OCI-LY7 (cell line): ENCODE measurements at regions not wholly inside any gene's neighbourhood (a gene's known extent, or its start where the extent isn't known, plus 50 kb on each side); places are given as distances from the start of the nearest gene placed in this dataset.

Experiments used
- BruUV-seq: library from RNA; stranded (reverse); fragments of 400-500 nt; replicated peaks from 2 replicates; lab custom pipeline; 2021; lab: Mats Ljungman, UMichigan
- CTCF ChIA-PET: fragments of 300-600 bp; sonication (Branson Sonifier 250); formaldehyde crosslinking; loops from one replicate; lab custom pipeline; 2022; ENCODE audit warnings: antibody characterized with exemption; ENCODE audit not compliant: unreplicated experiment; lab: Charles Lee
- POLR2A ChIA-PET: fragments of 300-600 bp; sonication (Branson Sonifier 250); formaldehyde crosslinking; loops from one replicate; lab custom pipeline; 2022; ENCODE audit warnings: antibody characterized with exemption; lab: Charles Lee
- DNase-seq: peaks from one replicate; pipeline ENCODE4 v3.0.0-alpha.2; 2015; ENCODE audit warnings: low spot score
- H2AFZ ChIP-seq: fragments of 200-600 bp; sonication (generic), shearing (Covaris generic); 2 replicates; pipeline ENCODE4 v1.6.1; 2014; ENCODE audit warnings: mild to moderate bottlenecking, antibody characterized with exemption, low read length, moderate library complexity
- H3K27ac ChIP-seq: fragments of 200-600 bp; sonication (generic); 2 replicates; pipeline ENCODE4 v1.5.1; 2014; ENCODE audit warnings: mixed run types, low read depth, mild to moderate bottlenecking, moderate library complexity, low read length, inconsistent platforms; ENCODE audit not compliant: poor library complexity, severe bottlenecking
- H3K36me3 ChIP-seq: fragments of 200-600 bp; sonication (generic); 2 replicates; pipeline ENCODE4 v1.6.1; 2014; ENCODE audit warnings: mild to moderate bottlenecking, antibody characterized with exemption, low read length, moderate library complexity, mixed read lengths; ENCODE audit not compliant: insufficient read depth
- H3K4me1 ChIP-seq: fragments of 200-600 bp; sonication (generic); 2 replicates; pipeline ENCODE4 v1.5.1; 2014; ENCODE audit warnings: mild to moderate bottlenecking, low read length; ENCODE audit not compliant: insufficient read depth, poor library complexity, severe bottlenecking
- H3K4me2 ChIP-seq: fragments of 200-600 bp; sonication (generic); 2 replicates; pipeline ENCODE4 v1.6.1; 2014; ENCODE audit warnings: mild to moderate bottlenecking, low read length
- H3K4me3 ChIP-seq: fragments of 200-600 bp; sonication (generic); 2 replicates; pipeline ENCODE4 v1.5.1; 2014; ENCODE audit warnings: mild to moderate bottlenecking, low read depth, low read length; ENCODE audit not compliant: poor library complexity, severe bottlenecking
- H3K79me2 ChIP-seq: fragments of 200-600 bp; sonication (generic); 2 replicates; pipeline ENCODE4 v1.6.1; 2016; ENCODE audit warnings: low read depth, mild to moderate bottlenecking, low read length, moderate library complexity, mixed read lengths; ENCODE audit not compliant: insufficient read depth
- H3K9me2 ChIP-seq: fragments of 200-600 bp; sonication (generic); 2 replicates; pipeline ENCODE4 v1.6.1; 2016; ENCODE audit warnings: mild to moderate bottlenecking, low read length, mixed read lengths; ENCODE audit not compliant: insufficient read depth
- H3K9me3 ChIP-seq: fragments of 200-600 bp; sonication (generic); 2 replicates; pipeline ENCODE4 v1.6.1; 2014; ENCODE audit warnings: mild to moderate bottlenecking, mixed run types, low read length, mixed read lengths
- H4K20me1 ChIP-seq: fragments of 200-600 bp; sonication (generic); 2 replicates; pipeline ENCODE4 v1.6.1; 2014; ENCODE audit warnings: mild to moderate bottlenecking, antibody characterized with exemption, low read length, moderate library complexity, mixed read lengths; ENCODE audit not compliant: insufficient read depth
- EZH2phosphoT487 ChIP-seq: fragments of 200-600 bp; sonication (generic); IDR thresholded peaks from 2 replicates; pipeline ENCODE4 v1.6.1; 2018; ENCODE audit warnings: low read depth, borderline replicate concordance, mild to moderate bottlenecking, mixed run types, antibody characterized with exemption, low read length, moderate library complexity, mixed read lengths
- intact Hi-C: fragments of 100-400 bp; cut with micrococcal nuclease; formaldehyde crosslinking; loops from one replicate; pipeline ENCODE4 v1.10.0; 2022; ENCODE audit not compliant: unreplicated experiment
- TF ChIP-seq, protein P1 (sequence below): fragments of 200-600 bp; sonication (generic); conservative IDR thresholded peaks from 2 replicates; pipeline ENCODE4 v1.5.1; 2014; ENCODE audit warnings: mild to moderate bottlenecking, antibody characterized with exemption, low read length, moderate library complexity, mixed read lengths

DNA sequence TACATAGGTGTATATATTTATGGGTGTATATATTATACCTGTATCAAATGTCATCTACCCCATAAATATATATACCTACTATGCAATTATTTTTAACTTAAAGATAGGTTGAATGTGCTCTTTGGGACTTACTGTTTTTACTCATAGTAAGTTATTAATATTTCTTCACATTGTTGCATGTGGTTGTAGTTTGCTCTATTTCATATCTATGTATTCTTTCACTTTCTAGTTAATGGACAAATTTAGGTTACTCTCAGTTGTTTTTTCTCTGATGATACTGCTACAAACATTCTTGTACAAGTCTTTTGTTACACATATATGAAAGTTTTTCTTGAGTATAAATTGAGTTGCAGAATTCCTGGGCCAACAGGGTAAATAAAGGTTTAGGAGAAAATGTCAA is 601.8 kb upstream of the ID2 start:
- intact Hi-C loops: no loop called here
- ChIA-PET POLR2A (interaction anchor here (0.6 to 0.7 kb wide), 2 partner anchors 142 to 156 kb away, joined by 3 read pairs; no protein-coding TSS in a partner anchor), CTCF (no interaction called here)

DNA sequence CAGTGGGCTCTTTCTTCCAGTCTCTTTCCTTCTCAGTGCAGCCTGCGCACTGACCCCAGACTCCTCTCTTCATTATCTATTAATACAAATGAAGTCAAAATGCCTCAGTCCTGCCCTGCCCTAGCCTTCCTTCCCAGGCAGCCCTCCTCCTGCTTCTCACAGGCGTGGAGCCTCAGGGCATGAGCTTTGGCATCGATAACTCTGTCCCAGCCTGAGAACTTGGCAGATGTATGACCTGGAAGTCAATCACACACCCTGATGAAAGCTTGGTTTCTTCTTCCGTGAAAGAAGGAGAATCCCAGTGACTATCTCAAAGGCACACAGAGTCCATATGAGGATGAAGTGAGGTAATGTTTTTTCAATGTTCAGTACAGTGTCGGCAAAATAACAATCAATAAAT is 600.7 kb upstream of the ID2 start:
- H3K9me2 ChIP-seq: no peaks in the 10 kb centered on the region
- TF ChIP-seq, protein P1, sequence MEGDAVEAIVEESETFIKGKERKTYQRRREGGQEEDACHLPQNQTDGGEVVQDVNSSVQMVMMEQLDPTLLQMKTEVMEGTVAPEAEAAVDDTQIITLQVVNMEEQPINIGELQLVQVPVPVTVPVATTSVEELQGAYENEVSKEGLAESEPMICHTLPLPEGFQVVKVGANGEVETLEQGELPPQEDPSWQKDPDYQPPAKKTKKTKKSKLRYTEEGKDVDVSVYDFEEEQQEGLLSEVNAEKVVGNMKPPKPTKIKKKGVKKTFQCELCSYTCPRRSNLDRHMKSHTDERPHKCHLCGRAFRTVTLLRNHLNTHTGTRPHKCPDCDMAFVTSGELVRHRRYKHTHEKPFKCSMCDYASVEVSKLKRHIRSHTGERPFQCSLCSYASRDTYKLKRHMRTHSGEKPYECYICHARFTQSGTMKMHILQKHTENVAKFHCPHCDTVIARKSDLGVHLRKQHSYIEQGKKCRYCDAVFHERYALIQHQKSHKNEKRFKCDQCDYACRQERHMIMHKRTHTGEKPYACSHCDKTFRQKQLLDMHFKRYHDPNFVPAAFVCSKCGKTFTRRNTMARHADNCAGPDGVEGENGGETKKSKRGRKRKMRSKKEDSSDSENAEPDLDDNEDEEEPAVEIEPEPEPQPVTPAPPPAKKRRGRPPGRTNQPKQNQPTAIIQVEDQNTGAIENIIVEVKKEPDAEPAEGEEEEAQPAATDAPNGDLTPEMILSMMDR: no peak
- no peak for TF ChIP-seq EZH2phosphoT487
- DNase-seq: no peak
- ChIA-PET CTCF (no interaction called here), POLR2A (interaction anchor here (0.7 kb wide), 1 partner anchor 16 kb away, joined by 3 read pairs; no protein-coding TSS in a partner anchor)
- no TSS peak for BruUV-seq
- no peak overlapping the region for H3K4me3 ChIP-seq
- H3K79me2 ChIP-seq: no peaks in the 10 kb centered on the region
- intact Hi-C loops: no loop called here
- no peak overlapping the region for H3K27ac ChIP-seq
- no peaks in the 10 kb centered on the region for H3K36me3 ChIP-seq
- no peaks in the 10 kb centered on the region for H3K4me1 ChIP-seq
- H3K4me2 ChIP-seq: no peak overlapping the region
- H4K20me1 ChIP-seq: no peaks in the 10 kb centered on the region
- no peak overlapping the region for H2AFZ ChIP-seq
- H3K9me3 ChIP-seq: peaks cover 8% of the 10 kb centered on the region; the same call in 1 of the 2 replicates

More for the DNA sequence above, 601.8 kb upstream of the ID2 start:
- no peak for DNase-seq
- BruUV-seq: no TSS peak
- Histone ChIP-seq H3K4me3 (no peak overlapping the region), H3K4me2 (no peak overlapping the region), H3K36me3 (no peaks in the 10 kb centered on the region), H4K20me1 (no peaks in the 10 kb centered on the region), H3K9me3 (peaks cover 8% of the 10 kb centered on the region; the same call in 1 of the 2 replicates), H3K4me1 (no peaks in the 10 kb centered on the region), H3K9me2 (no peaks in the 10 kb centered on the region), H2AFZ (no peak overlapping the region), H3K27ac (no peak overlapping the region), H3K79me2 (no peaks in the 10 kb centered on the region)
- TF ChIP-seq, protein P1: no peak
- no peak for TF ChIP-seq EZH2phosphoT487

DNA sequence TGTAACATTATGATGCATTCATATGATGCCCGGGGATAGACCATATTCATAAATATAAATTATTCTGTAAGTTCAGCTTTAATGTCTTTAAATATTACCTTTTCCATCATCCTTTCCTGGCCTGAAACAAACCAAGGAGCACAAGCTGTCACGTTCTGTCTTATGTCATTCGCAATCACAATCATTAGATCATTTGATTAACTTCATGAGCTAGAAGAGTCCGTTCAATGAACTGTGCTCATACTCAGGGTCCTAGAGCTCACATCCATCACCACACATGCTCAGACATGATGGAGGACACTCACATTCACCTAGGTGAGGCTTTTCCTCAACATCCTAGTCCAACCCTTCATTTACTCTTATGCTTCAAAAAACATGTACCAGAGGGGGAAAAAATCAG is 599.0 kb upstream of the ID2 start:
- Histone ChIP-seq H3K4me3 (no peak overlapping the region), H3K79me2 (no peaks in the 10 kb centered on the region), H3K27ac (no peak overlapping the region), H2AFZ (no peak overlapping the region), H3K9me3 (no peaks in the 10 kb centered on the region), H3K9me2 (no peaks in the 10 kb centered on the region), H3K36me3 (no peaks in the 10 kb centered on the region), H4K20me1 (no peaks in the 10 kb centered on the region), H3K4me1 (no peaks in the 10 kb centered on the region), H3K4me2 (no peak overlapping the region)
- BruUV-seq: no TSS peak
- intact Hi-C loops: no loop called here
- TF ChIP-seq, protein P1: no peak
- TF ChIP-seq EZH2phosphoT487: no peak
- ChIA-PET CTCF (no interaction called here), POLR2A (interaction anchor here (0.6 to 1.6 kb wide), 2 partner anchors 11 to 122 kb away, joined by 3 read pairs; no protein-coding TSS in a partner anchor)
- no peak for DNase-seq
